Brain microvascular endothelial cell (primary cell): ENCODE measurements at regions not wholly inside any gene's neighbourhood (a gene's known extent, or its start where the extent isn't known, plus 50 kb on each side); places are given as distances from the start of the nearest gene placed in this dataset.

Experiments
- DNase-seq: peaks from one replicate; pipeline ENCODE4 v3.0.0-alpha.2; 2020
- H3K27ac ChIP-seq: fragments of 250-450 bp; sonication (Bioruptor Pico); 2 replicates; pipeline ENCODE4 v1.5.1; 2020; ENCODE audit warnings: mild to moderate bottlenecking, moderate library complexity
- H3K27me3 ChIP-seq: fragments of 250-450 bp; sonication (Bioruptor Pico); replicated peaks from 2 replicates; pipeline ENCODE4 v1.5.1; 2020; ENCODE audit warnings: mild to moderate bottlenecking
- H3K36me3 ChIP-seq: fragments of 250-450 bp; sonication (Bioruptor Pico); replicated peaks from 2 replicates; pipeline ENCODE4 v1.5.1; 2020; ENCODE audit warnings: mild to moderate bottlenecking
- H3K4me3 ChIP-seq: 2 replicates; pipeline ENCODE4 v1.5.1; 2011; ENCODE audit warnings: low read depth, mild to moderate bottlenecking, control low read depth, low read length, moderate library complexity
- in situ Hi-C: cut with HindIII; loops from 2 replicates; pipeline ENCODE4 v1.10.0; 2017; ENCODE audit warnings: low sequenced_read_pairs, low pct_ligation_motif_present
- TF ChIP-seq, protein P1 (sequence below): IDR thresholded peaks from 2 replicates; pipeline ENCODE4 v1.5.1; 2011; ENCODE audit warnings: low read depth, mild to moderate bottlenecking, moderate library complexity, low read length, control low read depth, inconsistent platforms; ENCODE audit errors: missing control alignments

DNA sequence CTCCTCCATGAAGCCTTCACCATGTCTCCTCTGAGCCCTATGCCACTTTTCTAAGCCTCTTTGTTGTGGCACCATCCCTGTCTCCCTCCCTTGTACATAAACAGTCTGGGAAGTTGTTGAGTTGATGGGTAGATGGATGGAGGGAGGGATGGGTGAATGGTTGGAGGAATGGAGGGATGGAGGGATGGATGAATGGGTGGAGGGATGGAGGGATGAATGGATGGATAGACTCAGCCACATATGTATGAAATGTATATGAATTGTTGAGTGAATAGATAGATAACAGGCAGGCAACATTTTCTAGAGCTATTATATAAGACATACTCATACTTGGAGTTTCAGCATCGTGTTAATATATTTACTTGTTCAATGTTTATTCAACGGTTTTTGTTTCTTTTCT is 58.3 kb upstream of the HES1 start:
- in situ Hi-C loops, result no loop called here
- H3K27ac ChIP-seq, result no peak overlapping the region
- peaks cover 39% of the 10 kb centered on the region for H3K27me3 ChIP-seq
- TF ChIP-seq, protein P1, sequence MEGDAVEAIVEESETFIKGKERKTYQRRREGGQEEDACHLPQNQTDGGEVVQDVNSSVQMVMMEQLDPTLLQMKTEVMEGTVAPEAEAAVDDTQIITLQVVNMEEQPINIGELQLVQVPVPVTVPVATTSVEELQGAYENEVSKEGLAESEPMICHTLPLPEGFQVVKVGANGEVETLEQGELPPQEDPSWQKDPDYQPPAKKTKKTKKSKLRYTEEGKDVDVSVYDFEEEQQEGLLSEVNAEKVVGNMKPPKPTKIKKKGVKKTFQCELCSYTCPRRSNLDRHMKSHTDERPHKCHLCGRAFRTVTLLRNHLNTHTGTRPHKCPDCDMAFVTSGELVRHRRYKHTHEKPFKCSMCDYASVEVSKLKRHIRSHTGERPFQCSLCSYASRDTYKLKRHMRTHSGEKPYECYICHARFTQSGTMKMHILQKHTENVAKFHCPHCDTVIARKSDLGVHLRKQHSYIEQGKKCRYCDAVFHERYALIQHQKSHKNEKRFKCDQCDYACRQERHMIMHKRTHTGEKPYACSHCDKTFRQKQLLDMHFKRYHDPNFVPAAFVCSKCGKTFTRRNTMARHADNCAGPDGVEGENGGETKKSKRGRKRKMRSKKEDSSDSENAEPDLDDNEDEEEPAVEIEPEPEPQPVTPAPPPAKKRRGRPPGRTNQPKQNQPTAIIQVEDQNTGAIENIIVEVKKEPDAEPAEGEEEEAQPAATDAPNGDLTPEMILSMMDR, result no peak
- H3K4me3 ChIP-seq, result no peak overlapping the region
- DNase-seq, result no peak
- no peaks in the 10 kb centered on the region for H3K36me3 ChIP-seq

DNA sequence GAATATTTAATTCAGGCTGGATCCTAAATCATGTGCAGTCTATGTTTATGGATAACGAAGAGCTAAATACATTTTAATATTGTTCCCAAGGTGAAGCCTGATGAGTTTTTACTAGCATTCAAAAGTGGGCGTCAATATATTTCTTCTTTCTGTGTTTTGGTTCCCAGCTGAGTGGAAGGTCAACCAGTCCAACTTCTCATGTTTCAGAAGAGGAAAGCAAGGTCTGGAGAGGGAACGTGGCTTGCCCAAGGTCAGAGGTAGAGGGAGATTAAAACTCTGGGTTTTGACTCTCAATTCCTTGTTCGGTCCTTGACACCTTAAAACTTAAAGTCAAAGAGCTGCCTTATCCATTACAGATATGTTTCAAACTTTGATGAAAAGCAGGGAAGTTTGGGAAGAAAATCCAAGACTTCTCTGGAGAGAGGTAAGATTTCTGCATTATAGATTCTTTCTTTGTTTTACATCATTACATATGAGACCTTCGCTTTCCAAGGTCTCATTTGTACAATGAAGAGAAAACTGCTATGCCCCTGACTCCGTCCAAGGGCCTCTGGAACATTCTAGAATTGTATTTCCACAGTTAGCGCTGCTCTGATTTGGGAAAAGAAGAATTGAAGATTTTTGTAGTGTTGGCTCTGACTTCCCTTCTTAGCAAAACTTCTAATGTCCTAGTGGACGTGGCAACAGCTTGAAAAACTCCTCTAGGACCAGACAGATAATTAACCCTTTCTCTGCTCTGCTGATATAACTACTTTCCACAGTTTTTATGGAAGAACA is 57.7 kb upstream of the HES1 start:
- no peak for DNase-seq
- Histone ChIP-seq H3K36me3 (no peaks in the 10 kb centered on the region), H3K4me3 (no peak overlapping the region), H3K27ac (no peak overlapping the region), H3K27me3 (peaks cover 37% of the 10 kb centered on the region)
- in situ Hi-C loops, result no loop called here
- TF ChIP-seq, protein P1, result no peak

DNA sequence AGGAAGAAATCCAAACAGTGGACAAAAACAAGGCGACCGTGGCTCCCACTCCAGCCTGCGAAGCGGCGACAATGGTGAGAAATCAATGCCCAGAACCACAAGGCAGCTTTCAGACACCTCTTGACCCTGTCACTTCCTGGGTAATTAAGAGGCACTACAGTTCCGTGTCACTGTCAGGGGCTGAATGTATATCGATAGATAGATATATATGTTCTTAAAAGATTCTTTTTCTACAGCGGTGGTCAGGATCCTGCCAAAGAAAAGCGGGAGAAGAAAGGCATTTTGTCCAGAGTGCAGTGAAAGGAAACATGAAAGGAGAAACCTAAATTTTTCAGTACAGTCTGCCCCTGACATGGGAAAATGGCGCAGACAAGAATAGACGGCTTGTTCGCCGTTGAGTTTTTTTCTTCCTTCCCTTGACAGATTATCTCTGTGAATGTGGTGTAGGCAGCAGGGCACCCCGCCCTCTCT is 56.2 kb upstream of the HES1 start:
- in situ Hi-C loops, result no loop called here
- no peak overlapping the region for H3K4me3 ChIP-seq
- TF ChIP-seq, protein P1, result no peak

DNA sequence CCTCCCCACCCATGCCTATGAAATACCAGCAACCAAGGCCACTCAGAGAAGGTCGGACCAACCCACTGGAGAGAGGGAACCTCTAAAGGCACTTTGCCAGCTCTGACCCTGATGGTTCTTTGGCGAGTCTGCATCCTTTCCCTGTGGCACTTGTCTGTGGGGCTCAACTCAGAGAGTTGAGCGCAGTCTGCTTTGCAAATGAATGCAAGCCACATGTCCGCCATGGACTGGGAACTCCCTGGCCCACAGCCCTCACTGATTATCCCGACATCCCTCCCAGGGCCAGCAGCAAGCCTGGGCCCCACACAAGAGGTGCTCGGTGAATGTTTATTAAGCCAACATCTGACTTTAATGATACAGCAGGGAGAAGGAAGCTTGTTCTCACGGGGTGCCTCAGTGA is 55.5 kb upstream of the HES1 start:
- in situ Hi-C loops, result no loop called here
- Histone ChIP-seq H3K4me3 (no peak overlapping the region), H3K36me3 (no peaks in the 10 kb centered on the region), H3K27me3 (peaks cover 37% of the 10 kb centered on the region), H3K27ac (no peak overlapping the region)
- TF ChIP-seq, protein P1, result no peak
- no peak for DNase-seq

More for the DNA sequence above, 56.2 kb upstream of the HES1 start:
- H3K27ac ChIP-seq, result no peak overlapping the region
- DNase-seq, result no peak
- H3K27me3 ChIP-seq, result peaks cover 37% of the 10 kb centered on the region
- H3K36me3 ChIP-seq, result no peaks in the 10 kb centered on the region

DNA sequence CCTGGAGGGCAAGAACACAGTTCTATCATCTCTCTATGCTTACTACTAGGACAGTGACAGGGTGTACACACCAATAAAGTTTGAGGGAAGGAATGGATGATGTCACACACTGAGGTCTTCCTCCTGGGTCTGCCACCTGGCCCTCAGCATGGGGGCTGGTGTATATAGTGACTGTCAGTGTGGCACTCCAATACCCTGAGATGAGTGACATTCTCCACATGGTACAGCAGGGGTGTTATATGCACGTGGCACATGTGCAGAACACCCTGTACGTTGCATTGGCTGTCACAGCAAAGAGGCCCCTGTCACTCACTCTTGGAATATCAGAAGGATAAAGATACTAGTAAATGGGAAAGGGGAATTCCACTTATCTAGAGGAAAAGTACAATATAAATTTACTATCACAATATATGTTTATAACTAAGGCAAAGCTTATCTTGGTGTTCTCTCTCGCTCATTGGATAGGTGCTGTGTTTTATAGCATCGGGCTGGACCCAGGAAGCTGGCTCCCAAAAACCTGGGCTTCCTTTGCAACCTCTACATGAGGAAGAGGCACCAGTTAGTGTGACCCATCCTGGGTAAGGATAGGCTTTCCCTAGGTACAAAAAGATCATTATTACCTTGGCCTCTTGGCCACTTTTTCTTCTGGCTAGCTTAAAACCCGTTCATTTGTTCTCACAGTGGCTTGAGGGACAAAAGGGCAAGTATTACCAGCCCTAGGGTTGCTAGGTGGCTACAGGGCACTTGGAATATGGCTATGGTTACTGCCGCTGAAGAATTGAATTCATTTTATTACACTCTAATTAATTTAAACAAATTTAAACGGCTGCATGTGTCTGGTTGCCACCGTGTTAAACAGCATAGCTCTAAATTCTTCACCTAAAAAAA is 54.8 kb upstream of the HES1 start:
- Histone ChIP-seq H3K27me3 (peaks cover 37% of the 10 kb centered on the region), H3K4me3 (no peak overlapping the region), H3K36me3 (no peaks in the 10 kb centered on the region), H3K27ac (no peak overlapping the region)
- DNase-seq, result no peak
- TF ChIP-seq, protein P1, result no peak
- in situ Hi-C loops, result no loop called here
